HEK293 (cell line): ENCODE measurements at regions not wholly inside any gene's neighbourhood (a gene's known extent, or its start where the extent isn't known, plus 50 kb on each side); places are given as distances from the start of the nearest gene placed in this dataset.

ENCODE experiments used
- CTCF ChIP-seq: fragments of 450-650 bp; formaldehyde crosslinking; IDR thresholded peaks from 2 replicates; pipeline ENCODE4 v1.5.1; 2016; ENCODE audit warnings: missing biosample characterization, missing genetic modification characterization
- MZF1 ChIP-seq: fragments of 450-650 bp; formaldehyde crosslinking; IDR thresholded peaks from 2 replicates; pipeline ENCODE4 v1.5.1; 2017; ENCODE audit warnings: missing biosample characterization, missing genetic modification characterization, borderline replicate concordance
- YY1 ChIP-seq: fragments of 450-650 bp; formaldehyde crosslinking; IDR thresholded peaks from 2 replicates; pipeline ENCODE4 v1.5.1; 2018; ENCODE audit warnings: missing biosample characterization, missing genetic modification characterization
- ZFP37 ChIP-seq: fragments of 450-650 bp; formaldehyde crosslinking; IDR thresholded peaks from 2 replicates; pipeline ENCODE4 v1.5.1; 2016; ENCODE audit warnings: missing biosample characterization, missing genetic modification characterization
- ZNF629 ChIP-seq: fragments of 450-650 bp; formaldehyde crosslinking; IDR thresholded peaks from 2 replicates; pipeline ENCODE4 v1.5.1; 2017; ENCODE audit warnings: missing biosample characterization, missing genetic modification characterization
- ZNF777 ChIP-seq: fragments of 450-650 bp; formaldehyde crosslinking; IDR thresholded peaks from 2 replicates; pipeline ENCODE4 v1.5.1; 2017; ENCODE audit warnings: missing biosample characterization, missing genetic modification characterization, borderline replicate concordance
- ZNF785 ChIP-seq: fragments of 450-650 bp; formaldehyde crosslinking; IDR thresholded peaks from 2 replicates; pipeline ENCODE4 v1.5.1; 2016; ENCODE audit warnings: missing biosample characterization, missing genetic modification characterization
- ZSCAN16 ChIP-seq: fragments of 450-650 bp; formaldehyde crosslinking; IDR thresholded peaks from 2 replicates; pipeline ENCODE4 v1.5.1; 2016; ENCODE audit warnings: missing biosample characterization, missing genetic modification characterization
- TF ChIP-seq, protein P1 (sequence below): IDR thresholded peaks from 2 replicates; pipeline ENCODE4 v1.6.1; 2011; ENCODE audit warnings: mild to moderate bottlenecking, low read depth, low read length, borderline replicate concordance
- TF ChIP-seq, protein P2 (sequence below): fragments of 450-650 bp; IDR thresholded peaks from 2 replicates; pipeline ENCODE4 v1.5.1; 2018; ENCODE audit warnings: missing biosample characterization, mild to moderate bottlenecking, missing genetic modification characterization
- TF ChIP-seq, protein P3 (sequence below): fragments of 450-650 bp; formaldehyde crosslinking; IDR thresholded peaks from 2 replicates; pipeline ENCODE4 v1.5.1; 2016; ENCODE audit warnings: missing biosample characterization, missing genetic modification characterization

GRCh38 chr6:93621442-93621841, 202.1 kb upstream of the EPHA7 start:
- TF ChIP-seq CTCF (tag by site-specific recombination): no peak
- TF ChIP-seq, protein P1, sequence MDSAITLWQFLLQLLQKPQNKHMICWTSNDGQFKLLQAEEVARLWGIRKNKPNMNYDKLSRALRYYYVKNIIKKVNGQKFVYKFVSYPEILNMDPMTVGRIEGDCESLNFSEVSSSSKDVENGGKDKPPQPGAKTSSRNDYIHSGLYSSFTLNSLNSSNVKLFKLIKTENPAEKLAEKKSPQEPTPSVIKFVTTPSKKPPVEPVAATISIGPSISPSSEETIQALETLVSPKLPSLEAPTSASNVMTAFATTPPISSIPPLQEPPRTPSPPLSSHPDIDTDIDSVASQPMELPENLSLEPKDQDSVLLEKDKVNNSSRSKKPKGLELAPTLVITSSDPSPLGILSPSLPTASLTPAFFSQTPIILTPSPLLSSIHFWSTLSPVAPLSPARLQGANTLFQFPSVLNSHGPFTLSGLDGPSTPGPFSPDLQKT: no peak
- TF ChIP-seq ZFP37 (tag by site-specific recombination): no peak
- no peak for TF ChIP-seq ZNF777 (tag by site-specific recombination)
- no peak for TF ChIP-seq ZNF629 (tag by site-specific recombination)
- no peak for TF ChIP-seq YY1
- TF ChIP-seq ZNF785 (tag by site-specific recombination): no peak
- TF ChIP-seq MZF1: no peak
- TF ChIP-seq, protein P2, sequence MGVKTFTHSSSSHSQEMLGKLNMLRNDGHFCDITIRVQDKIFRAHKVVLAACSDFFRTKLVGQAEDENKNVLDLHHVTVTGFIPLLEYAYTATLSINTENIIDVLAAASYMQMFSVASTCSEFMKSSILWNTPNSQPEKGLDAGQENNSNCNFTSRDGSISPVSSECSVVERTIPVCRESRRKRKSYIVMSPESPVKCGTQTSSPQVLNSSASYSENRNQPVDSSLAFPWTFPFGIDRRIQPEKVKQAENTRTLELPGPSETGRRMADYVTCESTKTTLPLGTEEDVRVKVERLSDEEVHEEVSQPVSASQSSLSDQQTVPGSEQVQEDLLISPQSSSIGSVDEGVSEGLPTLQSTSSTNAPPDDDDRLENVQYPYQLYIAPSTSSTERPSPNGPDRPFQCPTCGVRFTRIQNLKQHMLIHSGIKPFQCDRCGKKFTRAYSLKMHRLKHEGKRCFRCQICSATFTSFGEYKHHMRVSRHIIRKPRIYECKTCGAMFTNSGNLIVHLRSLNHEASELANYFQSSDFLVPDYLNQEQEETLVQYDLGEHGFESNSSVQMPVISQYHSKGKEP (tag by site-specific recombination): no peak
- TF ChIP-seq ZSCAN16 (tag by site-specific recombination): no peak
- TF ChIP-seq, protein P3, sequence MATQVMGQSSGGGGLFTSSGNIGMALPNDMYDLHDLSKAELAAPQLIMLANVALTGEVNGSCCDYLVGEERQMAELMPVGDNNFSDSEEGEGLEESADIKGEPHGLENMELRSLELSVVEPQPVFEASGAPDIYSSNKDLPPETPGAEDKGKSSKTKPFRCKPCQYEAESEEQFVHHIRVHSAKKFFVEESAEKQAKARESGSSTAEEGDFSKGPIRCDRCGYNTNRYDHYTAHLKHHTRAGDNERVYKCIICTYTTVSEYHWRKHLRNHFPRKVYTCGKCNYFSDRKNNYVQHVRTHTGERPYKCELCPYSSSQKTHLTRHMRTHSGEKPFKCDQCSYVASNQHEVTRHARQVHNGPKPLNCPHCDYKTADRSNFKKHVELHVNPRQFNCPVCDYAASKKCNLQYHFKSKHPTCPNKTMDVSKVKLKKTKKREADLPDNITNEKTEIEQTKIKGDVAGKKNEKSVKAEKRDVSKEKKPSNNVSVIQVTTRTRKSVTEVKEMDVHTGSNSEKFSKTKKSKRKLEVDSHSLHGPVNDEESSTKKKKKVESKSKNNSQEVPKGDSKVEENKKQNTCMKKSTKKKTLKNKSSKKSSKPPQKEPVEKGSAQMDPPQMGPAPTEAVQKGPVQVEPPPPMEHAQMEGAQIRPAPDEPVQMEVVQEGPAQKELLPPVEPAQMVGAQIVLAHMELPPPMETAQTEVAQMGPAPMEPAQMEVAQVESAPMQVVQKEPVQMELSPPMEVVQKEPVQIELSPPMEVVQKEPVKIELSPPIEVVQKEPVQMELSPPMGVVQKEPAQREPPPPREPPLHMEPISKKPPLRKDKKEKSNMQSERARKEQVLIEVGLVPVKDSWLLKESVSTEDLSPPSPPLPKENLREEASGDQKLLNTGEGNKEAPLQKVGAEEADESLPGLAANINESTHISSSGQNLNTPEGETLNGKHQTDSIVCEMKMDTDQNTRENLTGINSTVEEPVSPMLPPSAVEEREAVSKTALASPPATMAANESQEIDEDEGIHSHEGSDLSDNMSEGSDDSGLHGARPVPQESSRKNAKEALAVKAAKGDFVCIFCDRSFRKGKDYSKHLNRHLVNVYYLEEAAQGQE (tag by site-specific recombination): no peak
